SKM-1 treated with dmso at 0.1 percent for 144 hours (cell line): ENCODE measurements at regions not wholly inside any gene's neighbourhood (a gene's known extent, or its start where the extent isn't known, plus 50 kb on each side); places are given as distances from the start of the nearest gene placed in this dataset.

Source experiments
- DNase-seq: peaks from one replicate; lab custom pipeline; 2025; ENCODE audit not compliant: unreplicated experiment; lab: John Stamatoyannopoulos, UW

DNA sequence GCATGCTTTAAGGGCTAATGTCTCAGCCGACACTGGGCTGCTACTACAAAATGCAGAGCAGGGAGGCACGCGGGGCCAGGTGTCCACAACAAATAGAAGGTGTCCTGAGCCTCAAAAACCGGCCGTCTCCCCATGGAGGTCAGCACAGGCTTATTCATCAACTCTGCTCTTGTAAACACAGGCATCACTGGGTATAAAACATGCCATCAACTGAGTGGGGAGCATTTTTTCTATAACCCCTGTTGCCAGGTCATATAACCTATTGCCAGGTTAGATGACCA is 271.6 kb downstream of the AUH start:
- no peak for DNase-seq

DNA sequence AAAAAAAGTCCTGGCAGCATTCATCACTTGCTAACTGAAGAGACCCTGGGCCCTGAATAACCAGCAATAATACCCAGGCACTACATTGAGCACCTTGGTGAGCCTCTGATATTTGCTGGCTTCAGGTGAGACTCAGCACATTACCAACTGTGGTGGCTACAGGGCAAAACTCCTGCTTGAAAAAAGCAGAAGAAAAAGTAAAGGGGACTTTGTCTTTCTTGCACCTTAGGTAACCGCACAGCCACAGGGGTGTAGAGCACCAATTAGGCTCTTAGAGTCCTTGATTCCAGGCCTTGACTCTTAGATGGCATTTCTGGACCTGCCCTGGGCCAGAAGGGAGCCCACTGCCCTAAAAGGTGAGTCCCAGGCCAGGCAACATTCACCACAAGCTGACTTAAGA is 269.5 kb downstream of the AUH start:
- no peak for DNase-seq

DNA sequence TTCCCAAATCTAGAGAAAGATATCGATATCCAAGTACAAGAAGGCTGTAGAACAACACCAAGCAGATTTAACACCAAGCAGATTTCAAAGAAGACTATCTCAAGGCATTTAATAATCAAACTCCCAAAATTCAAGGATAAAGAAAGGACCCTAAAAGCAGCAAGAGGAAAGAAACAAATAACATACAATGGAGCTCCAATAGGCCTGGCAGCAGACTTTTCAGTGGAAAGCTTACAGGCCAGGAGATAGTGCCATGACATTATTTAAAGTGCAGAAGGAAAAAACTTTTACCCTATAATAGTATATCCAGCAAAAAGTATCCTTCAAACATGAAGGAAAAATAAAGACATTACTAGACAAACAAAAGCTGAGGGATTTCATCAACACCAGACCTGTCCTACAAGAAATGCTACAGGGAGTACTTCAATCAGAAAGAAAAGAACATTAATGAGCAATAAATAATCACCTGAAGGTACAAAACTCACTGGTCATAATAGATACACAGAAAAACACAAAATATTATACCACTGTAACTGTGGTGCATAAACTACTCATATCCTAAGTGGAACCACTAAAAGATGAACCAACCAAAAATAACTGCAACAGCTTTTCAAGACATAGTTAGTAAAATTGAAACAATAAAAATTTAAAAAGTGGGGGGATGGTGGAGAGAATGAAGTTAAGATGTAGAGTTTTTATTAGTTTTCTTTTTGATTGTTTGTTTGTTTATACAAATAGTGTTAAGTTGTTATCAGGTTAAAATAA is 267.2 kb downstream of the AUH start:
- DNase-seq: no peak

DNA sequence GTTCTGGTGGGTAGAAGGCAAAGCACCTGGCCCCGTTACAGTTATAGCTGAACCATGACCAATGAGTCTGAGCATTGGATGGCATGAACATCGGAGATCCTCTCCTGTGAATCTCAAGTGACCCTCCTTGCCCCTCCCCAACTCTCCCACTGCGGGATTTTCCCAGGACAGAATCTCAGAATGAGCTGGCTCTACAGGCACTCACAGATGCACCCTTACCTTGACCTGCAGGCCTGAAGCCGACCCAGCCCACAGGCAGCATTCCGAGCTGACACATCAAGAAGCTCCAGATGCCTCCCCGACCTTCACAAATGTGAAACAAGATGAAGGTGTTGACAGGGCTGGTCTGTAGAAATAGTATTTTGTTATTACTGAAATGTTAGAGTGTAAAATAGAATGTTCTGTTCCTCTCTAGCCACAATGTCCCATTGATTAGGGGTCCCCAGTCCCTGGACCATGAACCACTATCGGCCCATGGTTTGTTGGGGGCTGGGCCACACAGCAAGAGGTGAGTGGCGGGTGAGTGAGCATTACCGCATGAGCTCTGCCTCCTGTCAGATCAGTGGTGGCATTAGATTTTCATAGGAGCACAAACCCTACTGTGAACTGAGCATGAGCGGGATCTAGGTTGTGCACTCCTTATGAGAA is 263.4 kb downstream of the AUH start:
- DNase-seq: no peak

DNA sequence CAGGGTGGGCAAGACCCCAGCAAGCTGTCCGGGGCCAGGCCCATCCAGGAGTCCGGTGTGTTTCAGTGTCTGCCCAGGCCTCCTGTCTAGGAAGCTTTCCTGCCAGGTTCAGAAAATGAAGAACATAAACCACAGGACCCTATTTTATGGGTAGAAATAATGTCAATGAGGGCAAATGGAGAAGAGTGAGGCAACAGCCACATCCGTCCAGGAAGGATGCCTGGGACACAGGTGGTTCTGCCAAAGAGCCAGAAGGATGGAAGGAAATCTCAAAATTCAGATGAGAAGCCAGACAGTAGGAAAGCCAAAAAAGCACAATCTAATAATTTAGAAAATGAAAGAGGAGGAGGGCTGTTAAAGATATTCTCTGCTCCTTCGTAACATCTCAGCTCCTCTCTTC is 262.3 kb downstream of the AUH start:
- DNase-seq: no peak

DNA sequence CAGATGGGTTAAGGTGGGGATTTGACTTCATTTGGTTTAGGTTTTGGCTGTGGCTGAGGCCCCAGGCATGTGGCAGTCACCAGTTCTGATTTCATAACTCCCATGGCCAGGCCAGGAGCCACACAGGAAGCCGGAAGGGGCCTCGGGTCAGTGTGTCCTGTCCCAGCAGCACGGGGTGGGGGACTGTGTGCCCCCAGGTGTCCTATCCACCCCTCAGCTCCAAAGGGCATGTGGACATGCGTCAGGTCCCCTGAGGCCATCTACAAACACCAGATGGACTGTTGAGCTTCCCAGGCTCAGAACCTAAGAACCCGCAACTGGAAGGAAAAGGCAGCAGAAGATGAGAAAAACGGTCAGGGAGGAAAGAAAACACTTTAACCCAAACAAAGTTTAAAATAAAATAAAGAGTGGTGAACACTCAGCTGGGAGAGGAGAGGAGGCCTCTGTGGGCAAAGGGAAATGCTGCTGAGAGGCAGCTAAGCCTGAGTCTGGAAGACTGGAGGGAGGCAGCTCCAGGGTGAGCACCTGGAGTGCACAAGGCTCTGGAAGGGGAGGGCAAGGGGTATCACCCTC is 260.8 kb downstream of the AUH start:
- DNase-seq: no peak

DNA sequence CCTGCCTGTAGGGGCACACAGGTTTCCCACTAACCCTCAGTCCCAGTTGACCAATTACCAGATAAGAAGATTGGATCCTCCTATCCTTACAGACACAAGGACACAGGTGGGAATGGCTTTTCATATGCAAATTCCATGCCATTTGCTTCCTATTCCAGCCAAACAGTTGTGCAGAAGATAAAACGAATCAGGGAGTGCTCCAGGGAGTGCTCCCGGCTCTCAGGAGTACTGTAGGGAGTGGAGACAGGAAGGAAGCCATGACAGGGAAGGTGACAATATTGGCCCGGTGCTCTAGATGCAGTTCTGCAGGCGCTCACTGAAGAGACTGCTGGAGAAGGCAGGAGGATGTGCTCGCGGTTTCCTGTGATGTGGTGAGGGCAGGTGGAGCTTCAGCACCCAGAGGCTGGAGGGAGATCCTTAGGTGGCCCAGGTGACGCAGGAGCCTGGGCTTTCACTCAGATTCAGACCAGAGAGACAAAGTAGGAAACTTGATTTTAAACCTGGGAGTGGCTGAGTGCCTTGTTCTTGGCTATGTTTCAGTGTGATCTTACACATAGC is 260.0 kb downstream of the AUH start:
- no peak for DNase-seq

DNA sequence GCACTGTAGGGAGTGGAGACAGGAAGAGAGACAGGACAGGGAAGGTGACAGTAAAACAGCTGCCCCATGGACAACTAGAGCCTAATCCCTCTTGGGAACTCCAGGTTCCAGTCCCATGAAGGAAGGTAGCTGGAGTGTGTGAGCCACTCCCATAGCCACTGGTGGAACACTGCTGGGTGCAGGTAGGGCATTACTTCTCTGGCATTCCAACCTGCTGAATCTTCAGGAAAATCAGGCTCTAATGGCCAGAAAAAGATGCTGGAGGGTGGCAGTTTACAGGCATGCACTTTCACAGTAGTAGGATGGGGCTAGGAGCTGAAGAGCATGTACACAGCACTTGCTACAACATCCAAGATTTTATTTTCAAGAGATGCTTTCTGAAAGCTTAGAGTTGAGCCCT is 259.4 kb downstream of the AUH start:
- DNase-seq: no peak

DNA sequence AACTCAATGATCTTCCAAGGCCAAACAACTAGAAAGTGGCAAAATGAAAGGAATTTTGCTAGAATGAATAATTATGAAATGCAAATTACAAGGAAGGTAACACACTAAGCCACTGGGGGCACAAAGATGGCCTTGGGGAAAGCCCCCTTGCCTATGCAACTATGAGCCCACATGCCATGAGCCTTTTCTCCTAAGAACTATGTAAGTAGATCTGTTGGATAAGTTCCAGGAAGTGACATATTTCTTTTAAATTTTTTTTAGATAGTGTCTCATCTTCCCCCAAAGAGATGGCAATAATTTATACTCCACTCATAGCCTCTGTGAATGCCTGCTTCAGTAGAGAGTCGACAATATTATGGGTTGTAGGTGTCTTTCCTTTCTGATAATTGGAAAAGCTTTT is 257.8 kb downstream of the AUH start:
- no peak for DNase-seq

DNA sequence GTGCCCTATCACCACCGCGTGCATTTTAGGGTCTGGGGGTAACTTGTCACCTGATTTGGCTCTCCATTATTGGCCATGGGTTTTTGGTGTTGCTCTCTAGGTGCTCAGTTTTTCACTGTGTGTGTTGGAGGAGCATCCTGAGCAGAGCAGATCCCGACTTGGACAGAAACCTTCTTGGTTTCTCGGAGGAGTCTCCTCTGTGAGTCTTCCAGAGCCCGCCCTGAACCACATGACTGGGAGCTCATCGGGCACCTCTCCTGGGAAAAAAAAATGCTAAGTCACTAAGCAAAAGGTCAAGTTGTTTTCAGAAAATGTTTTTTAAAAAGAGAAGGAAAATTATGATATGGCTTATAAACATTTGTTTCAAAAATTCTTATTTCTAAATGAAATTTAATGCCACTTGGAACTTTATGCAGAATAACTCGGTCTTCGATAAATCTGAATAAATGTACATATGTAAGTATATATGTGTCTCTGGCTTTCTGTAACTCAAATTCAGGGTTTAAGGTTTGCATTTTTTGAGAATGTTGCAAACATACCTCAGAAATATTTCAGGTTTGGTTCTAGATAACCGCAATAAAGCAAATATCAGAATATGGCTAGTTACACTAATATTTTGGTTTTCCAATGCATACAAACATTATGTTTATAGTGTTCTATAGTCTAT is 255.2 kb downstream of the AUH start:
- no peak for DNase-seq

DNA sequence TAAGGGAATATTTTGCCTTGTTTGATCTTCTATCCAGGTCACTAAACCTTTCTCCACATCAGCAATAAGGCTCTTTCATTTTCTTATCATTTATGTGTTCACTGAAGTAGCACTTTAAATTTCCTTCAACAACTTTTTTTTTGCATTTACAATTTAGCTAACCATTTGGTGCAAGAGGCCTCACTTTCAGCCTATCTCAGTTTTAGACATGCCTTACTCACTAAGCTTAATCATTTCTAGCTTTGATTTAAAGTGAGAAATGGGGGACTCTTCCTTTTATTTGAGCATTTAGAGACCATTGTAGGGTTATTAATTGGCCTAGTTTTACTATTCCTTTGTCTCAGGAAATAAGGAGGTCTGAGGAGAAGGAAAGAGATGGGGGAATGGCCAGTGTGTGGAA is 250.5 kb downstream of the AUH start:
- DNase-seq: no peak

DNA sequence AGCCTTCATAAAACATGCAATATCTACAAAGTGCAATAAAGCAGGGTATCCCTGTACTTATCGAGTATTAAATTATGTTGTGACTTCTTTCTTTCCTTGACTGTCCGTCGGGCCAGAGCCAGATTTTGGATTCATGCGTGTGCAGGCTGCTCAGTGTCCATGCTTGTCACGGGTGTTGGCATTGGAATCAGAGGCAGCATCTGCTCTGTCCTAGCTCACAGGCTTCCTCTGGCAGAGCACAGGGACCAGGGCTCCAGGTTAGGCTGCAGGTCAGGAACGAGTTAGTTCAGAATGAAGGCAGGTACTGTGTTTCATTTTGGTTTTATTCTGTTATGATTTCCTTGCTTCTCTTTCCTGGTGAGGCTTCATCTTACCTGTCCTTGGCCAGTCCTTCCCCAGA is 249.8 kb downstream of the AUH start:
- no peak for DNase-seq

DNA sequence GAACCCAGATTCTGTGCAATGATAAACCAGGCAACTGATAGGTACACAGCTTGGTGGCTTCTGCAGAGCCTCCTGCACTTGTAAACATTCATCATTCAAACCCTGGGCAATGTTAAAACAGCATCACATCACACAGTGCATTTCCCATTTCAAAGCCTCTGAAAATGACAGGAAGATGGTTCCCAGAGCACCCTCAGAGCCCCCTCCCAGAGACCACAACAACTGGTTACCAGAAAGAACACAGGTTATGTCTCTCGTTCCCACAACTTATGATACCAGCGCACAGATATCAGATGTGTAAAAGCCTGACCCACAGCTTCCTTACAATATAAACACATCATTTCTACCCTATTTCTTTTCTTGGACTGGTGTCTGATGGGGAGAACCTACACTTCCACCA is 248.7 kb downstream of the AUH start:
- DNase-seq: no peak

DNA sequence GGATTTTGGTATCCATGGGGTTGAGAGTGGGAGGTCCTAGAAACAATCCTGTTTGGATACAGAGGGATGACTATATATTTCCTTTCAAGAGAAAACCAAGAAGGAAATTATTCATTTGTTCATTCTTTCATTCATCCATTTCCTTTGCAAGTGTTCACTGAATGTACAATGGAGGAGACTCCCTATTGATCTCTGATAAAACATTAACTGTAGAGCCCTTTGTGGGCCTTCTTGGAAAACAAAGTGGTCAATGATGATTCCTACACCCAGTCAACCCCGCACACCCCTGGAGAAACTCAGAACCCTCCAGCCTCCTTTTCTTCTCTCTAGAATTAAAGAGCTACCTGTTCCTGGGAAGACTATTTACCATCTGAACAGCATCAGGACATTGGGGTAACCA is 247.3 kb downstream of the AUH start:
- no peak for DNase-seq

DNA sequence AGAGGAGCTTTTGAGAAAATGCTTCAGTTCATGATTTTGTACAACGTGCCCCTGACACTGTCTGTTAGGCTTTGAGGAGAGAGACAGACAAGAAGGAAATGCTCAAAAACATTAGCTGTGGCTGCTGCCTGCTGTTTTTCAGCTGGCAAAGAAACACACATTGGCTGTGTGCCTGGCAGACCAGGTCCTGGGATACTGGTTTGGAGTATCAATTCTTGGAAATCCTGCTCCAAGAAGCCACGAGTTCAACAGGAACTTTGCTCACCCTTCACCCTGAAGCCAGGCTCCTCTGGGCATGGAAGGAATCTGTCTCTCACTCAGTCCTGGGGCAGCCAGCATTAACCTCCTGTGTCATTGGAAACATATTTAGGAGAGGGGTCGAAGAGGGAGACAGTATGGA is 245.5 kb downstream of the AUH start:
- DNase-seq: no peak

DNA sequence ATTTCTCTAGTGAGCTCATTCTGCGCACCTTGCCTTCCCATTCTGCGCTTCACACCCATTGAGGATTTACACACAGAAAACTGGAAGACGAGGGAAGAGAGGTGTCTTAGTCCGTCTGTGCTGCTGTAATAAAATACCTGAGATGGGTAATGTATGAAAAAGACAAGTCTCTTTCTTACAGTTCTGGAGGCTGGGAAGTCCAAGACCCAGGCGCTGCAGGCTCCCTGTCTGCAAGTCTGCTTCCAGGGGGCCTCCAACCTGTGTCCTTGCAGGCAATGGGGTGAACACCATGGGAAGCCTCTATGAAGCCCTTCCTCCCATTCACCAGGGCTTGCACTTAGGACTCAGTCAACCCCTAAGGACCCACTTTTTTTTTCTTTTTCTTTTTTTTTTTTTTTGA is 245.0 kb downstream of the AUH start:
- no peak for DNase-seq

DNA sequence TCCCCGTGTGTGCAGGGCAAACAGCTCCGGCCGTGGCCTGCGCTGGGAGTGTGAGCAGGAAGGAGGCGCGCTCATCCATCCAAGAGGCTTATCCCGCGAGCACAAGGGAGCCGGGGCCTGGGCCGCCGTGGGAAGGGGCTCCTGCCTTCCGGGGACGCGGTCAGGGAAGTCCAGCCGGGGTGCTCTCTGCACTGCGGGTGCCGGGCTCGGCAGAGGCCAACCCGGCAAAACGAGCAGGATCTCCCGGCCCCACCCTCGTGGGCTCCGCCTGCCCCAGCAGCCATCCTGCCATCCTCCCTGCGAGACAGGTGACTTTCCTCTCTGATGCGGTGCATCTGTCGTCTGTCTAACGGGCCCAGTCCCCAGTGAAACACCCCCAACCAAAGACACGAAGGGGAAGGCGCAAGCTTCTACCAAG is 244.2 kb downstream of the AUH start:
- DNase-seq: no peak

DNA sequence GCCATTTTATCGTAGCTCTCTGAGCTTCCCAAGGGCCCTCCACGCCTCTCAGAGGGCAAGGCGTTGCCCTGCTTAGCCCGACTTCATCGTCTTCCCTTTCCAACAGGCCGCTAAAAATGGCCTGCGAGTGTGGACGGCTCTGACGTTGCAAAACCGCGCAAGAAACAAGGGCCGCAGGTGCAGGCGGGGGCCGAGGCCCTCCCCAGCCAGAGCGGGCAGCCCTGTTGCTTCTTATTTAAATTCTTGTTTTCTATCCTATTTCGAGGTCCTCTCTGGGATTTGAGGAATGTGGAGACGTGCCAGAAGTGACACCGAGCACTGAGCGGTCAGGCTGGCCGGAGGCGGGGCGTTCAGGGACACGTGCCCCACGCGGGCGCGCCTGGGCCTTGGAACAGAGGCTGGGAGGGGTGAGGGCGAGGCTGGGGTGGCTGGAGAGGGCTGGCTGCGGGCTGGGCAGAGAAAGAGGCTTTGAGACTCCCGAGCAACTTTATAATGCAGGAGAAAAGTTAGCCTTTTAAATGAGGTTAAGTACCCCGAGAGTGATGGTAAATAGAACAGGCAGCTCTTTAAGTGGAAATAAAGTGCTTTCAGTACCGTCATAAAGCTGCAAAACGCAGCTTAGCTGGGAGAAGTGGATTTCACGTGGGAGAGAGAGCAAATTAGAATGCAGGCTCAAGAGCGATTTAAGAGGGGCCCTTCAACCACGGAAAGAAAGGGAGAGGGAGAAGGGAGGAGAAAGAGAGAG is 243.6 kb downstream of the AUH start:
- no peak for DNase-seq

DNA sequence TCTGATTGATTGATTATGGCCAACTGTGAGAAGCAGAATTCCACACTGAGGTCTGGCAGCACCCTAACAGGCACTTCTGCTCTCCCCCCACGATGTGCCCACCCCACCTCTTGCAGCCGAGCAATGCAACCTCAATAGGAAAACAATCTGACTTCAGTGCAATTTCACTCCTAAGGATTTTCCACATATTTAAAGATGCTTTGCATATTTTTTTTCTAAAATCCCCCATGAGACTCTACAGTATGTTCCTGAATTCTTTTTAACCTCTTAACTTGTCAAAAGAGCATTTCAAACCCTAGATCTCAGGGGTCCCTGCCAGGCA is 243.1 kb downstream of the AUH start:
- DNase-seq: no peak

DNA sequence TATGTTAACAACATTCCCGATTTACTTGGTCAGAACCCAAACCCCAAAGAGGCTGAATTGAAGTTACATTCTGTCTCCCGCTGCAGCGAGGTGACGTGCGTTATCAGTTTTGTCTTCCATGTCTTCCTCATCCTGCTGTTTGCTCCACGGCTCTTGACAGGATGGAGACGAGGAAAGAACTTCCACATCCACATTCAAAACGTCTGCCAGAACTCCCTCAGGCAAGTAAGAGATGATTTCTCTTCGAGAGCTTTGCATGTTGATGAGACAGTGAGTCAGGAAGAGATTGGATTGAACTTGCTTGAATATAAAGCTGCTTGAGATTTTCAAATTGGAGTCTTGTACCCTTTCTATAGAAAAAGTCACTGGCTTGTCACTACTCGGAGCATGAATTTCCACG is 242.6 kb downstream of the AUH start:
- no peak for DNase-seq

DNA sequence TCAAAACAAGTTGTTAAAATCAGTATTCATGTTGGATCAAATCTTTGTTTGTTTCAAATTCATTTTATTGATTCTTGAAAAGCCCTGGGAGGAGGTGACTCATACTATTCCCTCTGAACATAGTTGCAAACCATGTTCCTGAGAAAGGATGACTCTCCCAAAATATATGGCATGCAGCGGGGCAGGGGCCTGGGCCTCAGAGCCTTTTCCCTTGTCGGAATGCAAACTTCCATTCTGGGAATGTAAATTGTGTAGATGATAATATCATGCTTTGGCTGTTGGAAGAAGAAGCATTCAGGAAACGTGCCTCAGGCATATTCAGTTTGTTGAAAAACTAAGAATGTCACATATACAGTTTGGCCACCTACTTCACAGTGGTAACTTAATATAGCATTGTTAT is 242.0 kb downstream of the AUH start:
- DNase-seq: no peak

DNA sequence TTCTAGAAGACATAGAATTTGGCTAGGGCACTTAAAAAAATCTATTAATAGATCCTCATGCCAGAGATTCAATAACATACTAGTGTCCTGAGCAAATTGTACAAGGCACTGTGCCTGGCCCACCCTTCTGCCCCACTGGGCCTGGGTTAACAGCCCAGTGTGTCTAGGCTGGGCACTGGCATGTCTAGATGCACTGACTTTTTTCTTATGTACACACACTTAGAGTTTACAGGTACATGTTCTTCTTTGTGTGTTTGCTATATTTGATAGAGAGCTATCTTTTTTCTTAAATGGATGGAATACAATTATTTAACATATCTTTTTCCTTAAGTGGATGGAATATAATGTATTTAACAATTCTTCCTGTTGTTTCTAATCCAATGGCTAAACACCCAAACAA is 241.5 kb downstream of the AUH start:
- DNase-seq: no peak
